Ovary (tissue), 3 donors: ENCODE measurements at regions not wholly inside any gene's neighbourhood (a gene's known extent, or its start where the extent isn't known, plus 50 kb on each side); places are given as distances from the start of the nearest gene placed in this dataset.
"Not testable (repeated sequence)": the region's sequence is repeated elsewhere in the genome, so short reads cannot be mapped to it uniquely, and the experiment has no call there.

Experiments
- CTCF ChIP-seq, 3 donors: fragments of 450-650 bp in 2 of 3; fragments of 200-600 bp in 1 of 3; IDR thresholded peaks; one replicate each; pipeline versions ENCODE4 v1.5.1 to v1.8.0; 2016 to 2022; ENCODE audit warnings: antibody characterized with exemption in 3 of 3, mild to moderate bottlenecking in 1 of 3
- EP300 ChIP-seq: sonication (generic); formaldehyde crosslinking; IDR thresholded peaks from one replicate; pipeline ENCODE4 v1.6.1; 2017; ENCODE audit warnings: antibody characterized with exemption
- donor health status: DM: no; HTN: no; CAD: no.

- TF ChIP-seq EP300; CTCF (IDR thresholded peaks at IDR 0.05): not testable (repeated sequence)
Measured at GRCh38 chr21:6456011-6456661, 4065.2 kb upstream of the TPTE start.
